Upper lobe of left lung (tissue), 4 donors: ENCODE measurements at regions not wholly inside any gene's neighbourhood (a gene's known extent, or its start where the extent isn't known, plus 50 kb on each side); places are given as distances from the start of the nearest gene placed in this dataset.

Source experiments
- CTCF ChIP-seq, 6 experiments: fragments of 450-650 bp in 4 of 6; fragments of 200-600 bp in 2 of 6; sonication (generic) in 2 of 6; IDR thresholded peaks; one replicate each; pipeline ENCODE4 v1.5.1; 2016 to 2019; ENCODE audit warnings: antibody characterized with exemption in 6 of 6
- POLR2A ChIP-seq, 4 donors: fragments of 450-650 bp; IDR thresholded peaks; one replicate each; pipeline ENCODE4 v1.5.1; 2016 to 2017; ENCODE audit warnings: antibody characterized with exemption in 4 of 4, mild to moderate bottlenecking in 2 of 4
- POLR2AphosphoS5 ChIP-seq, 2 donors: sonication (generic); formaldehyde crosslinking; IDR thresholded peaks; one replicate each; pipeline ENCODE4 v1.5.1; 2017; ENCODE audit warnings: antibody characterized with exemption in 2 of 2

DNA sequence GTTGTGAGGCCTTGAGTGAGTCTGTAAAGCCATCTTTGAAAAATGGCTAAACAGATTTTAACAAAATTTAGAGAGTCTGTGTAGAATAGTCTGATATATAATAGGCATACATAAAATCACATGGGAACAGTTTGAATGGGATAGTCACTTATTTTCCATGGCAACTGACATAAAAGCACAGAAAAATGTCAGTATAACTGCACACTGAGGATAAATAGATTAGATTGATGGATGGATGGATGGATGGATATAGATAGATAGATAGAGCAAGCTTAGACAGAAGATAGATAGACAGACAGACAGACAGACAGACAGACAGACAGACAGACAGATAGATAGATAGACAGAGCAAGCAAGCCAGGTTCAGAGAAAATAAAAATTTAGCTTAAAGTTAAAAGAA lies 660.2 kb upstream of the API5 start:
- TF ChIP-seq CTCF (IDR thresholded peaks at IDR 0.05) (no peak), POLR2AphosphoS5 (IDR thresholded peaks at IDR 0.05) (no peak), POLR2A (IDR thresholded peaks at IDR 0.05) (no peak)
